CD4-positive, alpha-beta T cell treated with Interleukin-4 for 1 hour (primary cell): ENCODE measurements at regions not wholly inside any gene's neighbourhood (a gene's known extent, or its start where the extent isn't known, plus 50 kb on each side); places are given as distances from the start of the nearest gene placed in this dataset.

Experiments
- DNase-seq, 2 donors: peaks; one replicate each; pipeline ENCODE4 v3.0.0-alpha.2; 2020 to 2022

DNA sequence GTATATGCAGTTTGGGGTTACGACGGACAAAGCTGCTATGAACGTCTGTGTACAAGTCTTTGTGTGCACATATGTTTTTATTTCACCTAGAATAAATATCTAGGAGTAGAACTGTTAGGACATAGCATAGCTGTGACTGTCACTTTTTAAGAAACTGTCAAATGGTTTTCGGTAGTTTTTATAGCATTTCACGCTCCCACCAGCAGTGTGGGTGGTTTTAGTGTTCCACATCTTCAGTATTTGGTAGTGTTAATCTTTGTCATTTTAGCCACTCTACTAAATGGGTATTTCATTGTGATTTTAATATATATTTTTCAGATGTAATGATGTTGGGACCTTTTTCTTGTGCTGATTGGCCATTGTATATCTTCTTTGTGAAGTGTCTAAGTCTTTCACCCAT lies 109.1 kb upstream of the BCAT1 start:
- no peak for DNase-seq

GRCh38 chr12:25056486-25057130 lies 107.7 kb upstream of the BCAT1 start:
- DNase-seq: no peak

DNA sequence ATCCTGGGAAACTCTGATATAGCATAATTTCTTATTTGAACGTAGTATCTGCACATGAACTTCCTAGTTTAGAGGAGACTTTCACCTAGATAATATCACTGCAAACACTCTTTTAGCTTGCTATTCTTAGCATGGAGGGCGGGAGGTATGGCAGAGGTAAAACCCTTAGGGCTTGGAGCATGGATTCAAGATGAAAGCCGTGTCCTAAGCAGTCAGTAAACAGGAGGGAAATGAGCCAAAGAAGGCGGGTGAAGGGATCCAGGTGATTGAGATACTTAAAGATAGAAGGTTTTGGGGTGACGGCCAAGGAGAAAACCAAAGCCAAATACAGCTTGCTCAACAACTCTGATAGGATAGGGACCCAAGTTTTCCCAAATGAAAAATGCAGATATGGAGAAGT lies 107.1 kb upstream of the BCAT1 start:
- DNase-seq: no peak

DNA sequence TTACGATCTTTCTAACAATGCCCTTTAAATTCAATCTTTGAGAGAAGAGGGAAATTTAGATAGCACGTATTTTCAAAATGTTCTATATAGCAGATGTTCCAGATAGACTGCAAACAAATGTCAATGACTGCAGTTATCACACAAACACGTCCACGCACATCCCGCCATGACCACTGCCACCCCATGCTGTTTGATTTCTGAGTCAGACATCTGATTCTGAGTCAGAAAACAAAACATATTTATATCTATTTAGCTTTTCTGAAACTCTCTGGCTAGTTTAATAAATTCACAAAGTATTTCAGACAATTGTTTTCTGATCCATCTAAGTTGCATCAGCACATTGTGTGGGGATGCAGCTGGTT lies 105.9 kb upstream of the BCAT1 start:
- peak; percentile 35 to 41 for DNase-seq

GRCh38 chr12:25054076-25054782 lies 105.3 kb upstream of the BCAT1 start:
- DNase-seq: no peak

DNA sequence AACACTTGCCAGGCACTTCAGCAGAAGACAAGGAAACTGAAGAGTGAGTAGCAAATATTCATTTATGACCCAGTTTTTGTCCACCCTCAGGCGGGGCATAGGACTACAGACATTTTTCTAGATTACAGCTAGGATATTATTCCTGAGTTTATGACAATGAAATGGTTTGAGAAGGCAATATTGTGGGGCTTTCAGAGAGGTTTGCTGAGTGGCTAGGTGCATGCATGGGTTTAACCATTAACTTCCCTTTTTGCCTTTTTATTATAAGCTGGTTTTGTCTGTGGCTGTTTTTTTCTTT lies 104.0 kb upstream of the BCAT1 start:
- peak in 1 of 2 donors; percentile 43 for DNase-seq

DNA sequence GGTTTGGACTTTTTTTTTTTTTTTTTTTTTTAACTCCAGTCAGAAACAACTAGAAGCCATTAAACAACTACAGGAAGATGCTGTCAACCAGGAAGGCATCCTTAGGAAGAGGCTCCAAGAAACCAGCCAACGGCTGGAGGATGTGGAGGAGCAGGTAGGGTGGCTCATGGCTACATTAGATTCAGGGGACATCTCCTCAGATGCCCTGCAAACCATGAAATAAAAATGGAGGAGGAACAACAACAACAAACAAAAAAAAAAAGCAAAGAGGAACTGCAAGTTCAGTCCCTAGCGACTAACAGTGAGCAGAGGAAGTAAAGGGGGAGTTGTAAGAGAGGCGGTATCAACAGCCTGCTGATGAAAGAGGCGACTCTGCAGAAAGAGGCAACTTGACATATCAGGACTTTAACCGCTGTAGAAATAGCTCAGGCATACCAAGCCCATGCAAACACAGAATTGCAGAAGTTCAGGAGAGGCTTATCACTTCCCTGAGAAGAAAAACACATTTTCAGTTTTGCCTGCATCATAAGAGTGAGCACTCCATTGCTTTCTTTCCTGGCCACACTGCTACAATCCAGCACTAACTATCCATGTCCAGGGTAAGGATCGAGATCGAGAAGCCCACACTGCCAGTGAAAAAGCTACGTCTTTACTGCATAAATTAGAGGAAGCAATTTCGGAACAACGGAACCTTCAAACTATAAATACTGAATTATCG lies 103.5 kb upstream of the BCAT1 start:
- peak; percentile 81 to 83 for DNase-seq

- DNase-seq: peak; percentile 63 to 87
These were observed 102.8 kb upstream of the BCAT1 start for GRCh38 chr12:25051656-25052195.

- no peak for DNase-seq
These were observed 102.3 kb upstream of the BCAT1 start for GRCh38 chr12:25051171-25051570.

DNA sequence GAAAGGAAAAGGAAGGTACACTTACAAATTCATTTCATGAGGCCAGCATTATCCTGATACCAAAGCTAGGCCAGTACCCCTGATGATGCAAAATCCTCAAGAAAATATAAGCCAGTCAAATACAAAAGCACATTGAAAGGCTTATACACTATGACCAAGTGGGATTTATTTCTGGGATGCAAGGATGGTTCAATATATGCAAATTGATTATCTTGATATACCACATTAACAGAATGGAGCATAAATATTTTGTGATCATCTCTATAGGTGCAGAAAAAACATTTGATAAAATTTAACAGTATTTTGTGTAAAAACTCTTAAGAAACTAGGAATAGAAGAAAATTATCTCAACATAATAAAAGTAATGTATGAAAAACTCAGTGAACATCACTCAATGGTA lies 97.0 kb upstream of the BCAT1 start:
- no peak for DNase-seq

- DNase-seq: no peak
These were observed 92.3 kb upstream of the BCAT1 start for GRCh38 chr12:25041006-25041741.

GRCh38 chr12:25040593-25040992 lies 91.7 kb upstream of the BCAT1 start:
- DNase-seq: no peak

DNA sequence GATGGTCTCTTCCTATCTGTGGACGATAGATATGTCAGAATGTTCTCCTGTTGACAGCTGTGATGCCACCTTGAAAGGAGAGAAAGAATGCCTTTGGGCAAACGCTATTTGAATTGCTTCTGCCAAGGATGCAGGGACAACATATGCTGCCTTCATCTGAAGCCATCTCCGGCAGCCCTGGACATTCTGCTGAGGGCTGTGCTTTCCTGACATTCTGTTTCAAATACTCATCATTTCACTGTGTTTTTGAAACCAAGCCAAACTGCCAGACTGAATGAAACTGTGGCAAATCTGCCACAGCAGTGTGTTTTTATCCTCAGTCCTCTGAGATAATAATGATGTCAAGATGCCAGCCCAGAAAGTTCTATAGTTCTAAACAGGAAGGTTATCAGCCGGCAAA lies 85.8 kb upstream of the BCAT1 start:
- DNase-seq: no peak

DNA sequence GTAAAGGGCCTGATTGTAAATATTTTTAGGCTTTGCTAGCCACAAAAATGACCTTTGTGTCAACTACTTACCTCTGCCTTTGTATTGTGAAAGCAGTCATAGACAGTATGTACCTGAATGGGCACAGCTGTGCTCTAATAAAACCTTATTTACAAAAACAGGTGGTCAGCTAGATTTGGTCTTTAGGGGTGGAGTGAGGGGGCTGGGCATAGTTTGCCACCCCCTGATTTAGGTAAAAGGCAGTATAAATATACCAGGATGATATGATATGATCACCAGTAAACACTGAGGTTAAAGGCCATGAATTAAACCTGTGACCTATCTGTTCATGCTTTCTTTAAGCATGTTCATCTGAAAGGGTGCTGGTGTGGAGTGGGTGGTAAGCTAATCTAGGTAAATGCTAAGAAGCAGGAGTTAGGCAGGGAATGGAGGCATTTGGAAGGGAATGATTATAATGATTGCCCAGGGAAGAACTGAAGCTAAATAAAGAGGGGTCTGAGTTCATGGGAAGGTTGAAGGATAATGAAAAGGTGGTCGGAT lies 77.1 kb upstream of the BCAT1 start:
- DNase-seq: no peak

GRCh38 chr12:25025260-25025659 lies 76.4 kb upstream of the BCAT1 start:
- no peak for DNase-seq

DNA sequence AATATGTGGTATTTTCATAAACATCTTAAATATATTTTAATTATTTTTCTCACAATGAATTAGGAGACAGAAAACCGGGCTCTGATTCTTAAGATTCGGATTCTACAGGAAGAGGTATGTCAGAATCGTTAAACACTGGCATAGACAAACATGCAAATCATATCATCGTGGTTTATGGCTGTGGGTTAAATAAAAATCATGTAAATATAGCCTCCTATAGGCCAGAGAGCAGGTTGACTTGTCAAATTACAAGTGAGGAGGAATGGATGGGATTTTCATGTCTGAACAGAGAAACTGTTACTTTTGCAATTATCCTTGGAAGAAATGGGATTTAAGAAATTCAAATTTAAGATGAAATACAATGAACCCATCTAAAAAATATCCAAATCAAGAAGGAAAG lies 74.9 kb upstream of the BCAT1 start:
- DNase-seq: no peak

DNA sequence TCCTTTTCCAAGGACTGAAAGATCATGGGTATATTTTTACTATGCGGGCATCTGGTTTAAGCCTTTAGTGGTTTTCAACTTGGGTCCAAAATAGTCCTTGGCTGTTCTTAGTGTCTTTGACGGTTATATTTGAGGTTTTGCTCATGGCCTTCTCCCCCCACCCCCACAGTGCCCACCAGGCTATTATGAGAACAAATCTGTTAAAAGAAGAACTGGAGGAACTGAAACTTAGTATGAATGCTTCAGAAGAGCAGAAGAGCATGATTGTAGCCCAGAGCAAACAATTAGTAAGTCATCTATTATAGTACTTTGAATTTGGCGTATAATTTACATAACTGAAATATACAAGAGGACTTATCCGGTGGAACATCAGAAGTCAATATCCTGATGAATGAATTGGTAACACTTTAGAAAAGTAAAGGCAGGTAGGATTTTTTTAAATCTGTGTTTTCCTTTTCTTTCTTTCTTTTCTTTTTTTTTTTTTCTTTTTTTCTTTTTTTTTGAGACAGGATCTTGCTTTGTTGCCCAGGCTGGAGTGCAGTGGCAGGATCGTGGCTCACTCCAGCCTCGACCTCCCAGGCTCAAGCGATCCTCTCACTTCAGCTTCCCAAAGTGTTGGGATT lies 71.8 kb upstream of the BCAT1 start:
- DNase-seq: peak in 1 of 2 donors; percentile 32

- no peak for DNase-seq
These were observed 69.2 kb upstream of the BCAT1 start for GRCh38 chr12:25018146-25018545.

- DNase-seq: no peak
These were observed 68.4 kb upstream of the BCAT1 start for GRCh38 chr12:25017336-25017735.

GRCh38 chr12:25014961-25015360 lies 66.1 kb upstream of the BCAT1 start:
- no peak for DNase-seq

DNA sequence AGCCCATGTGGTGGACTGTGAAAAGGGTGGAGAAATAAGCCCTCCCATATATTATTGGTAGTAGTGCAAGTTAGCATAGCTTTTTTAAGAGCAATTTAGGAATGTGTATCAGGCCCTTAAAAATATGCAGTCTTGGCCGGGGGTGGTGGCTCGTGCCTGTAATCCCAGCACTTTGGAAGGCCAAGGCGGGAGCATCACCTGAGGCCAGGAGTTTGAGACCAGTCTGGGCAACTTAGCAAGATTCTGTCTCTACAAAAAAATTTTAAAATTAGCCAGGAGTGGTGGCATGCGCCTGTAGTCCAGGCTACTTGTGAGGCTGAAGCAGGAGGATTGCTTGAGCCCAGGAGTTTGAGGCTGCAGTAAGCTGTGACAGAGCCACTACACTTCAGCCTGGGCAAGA lies 64.2 kb upstream of the BCAT1 start:
- DNase-seq: no peak

DNA sequence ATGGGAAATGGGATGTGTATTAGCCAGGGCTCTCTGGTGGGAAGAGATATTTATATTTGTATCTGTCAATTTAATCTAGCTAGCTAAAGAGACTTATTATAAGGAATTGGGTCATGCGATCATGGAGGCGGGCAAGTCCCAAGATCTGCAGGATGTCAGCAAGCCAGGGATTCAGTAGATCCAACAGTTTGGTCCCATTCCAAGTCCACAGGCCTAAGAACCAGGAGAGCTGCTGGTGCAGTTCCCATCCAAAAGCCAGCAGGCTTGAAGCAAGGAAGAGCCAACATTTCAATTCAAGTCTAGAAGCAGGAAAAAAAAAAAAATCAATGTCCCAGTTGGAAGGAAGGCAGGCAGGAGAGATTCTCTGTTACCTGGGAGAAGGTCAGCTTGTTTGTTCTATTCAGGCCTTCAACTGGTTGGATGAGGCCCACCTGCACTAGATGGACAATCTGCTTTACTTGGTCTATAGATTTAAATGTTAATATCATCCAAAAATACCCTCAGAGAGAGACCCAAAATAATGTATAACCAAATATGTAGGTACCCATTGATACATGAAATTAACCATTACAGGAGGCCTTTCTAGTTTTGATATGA lies 60.7 kb upstream of the BCAT1 start:
- DNase-seq: no peak
